ENCODE measurements at regions not wholly inside any gene's neighbourhood (a gene's known extent, or its start where the extent isn't known, plus 50 kb on each side); places are given as distances from the start of the nearest gene placed in this dataset.

DNA sequence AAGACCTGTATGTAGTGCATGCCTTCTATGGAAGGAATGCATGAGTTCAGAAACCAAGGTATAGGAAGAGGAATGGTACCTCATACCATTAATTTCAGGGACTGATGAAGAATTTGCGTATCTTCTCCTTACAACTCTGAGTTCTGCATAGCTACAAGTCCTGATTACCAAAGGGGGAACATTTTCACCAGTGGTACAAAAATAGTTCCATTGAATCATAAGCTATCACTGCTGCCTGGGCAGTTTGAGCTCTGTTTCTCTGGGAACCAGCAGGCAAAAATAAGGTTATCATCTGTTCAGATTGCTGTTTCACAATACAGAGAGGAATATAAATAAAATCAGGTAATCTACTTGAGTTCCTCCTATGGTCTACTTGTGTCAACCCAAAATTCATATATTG, 77.9 kb upstream of the GNPDA2 start:
- DNase-seq (ENCODE audit: low read depth, low spot score): no peak
- H3K4me3 ChIP-seq (ENCODE audit: low read length): no peak overlapping the region

GRCh38 chr4:44801384-44801783, 75.0 kb upstream of the GNPDA2 start:
- H3K4me3 ChIP-seq (ENCODE audit: low read length): no peak overlapping the region

GRCh38 chr4:44791831-44792230, 65.5 kb upstream of the GNPDA2 start:
- H3K4me3 ChIP-seq (ENCODE audit: low read length): no peak overlapping the region
- DNase-seq (ENCODE audit: low read depth, low spot score): no peak

More at GRCh38 chr4:44801384-44801783, 75.0 kb upstream of the GNPDA2 start:
- DNase-seq (ENCODE audit: low read depth, low spot score): no peak

DNA sequence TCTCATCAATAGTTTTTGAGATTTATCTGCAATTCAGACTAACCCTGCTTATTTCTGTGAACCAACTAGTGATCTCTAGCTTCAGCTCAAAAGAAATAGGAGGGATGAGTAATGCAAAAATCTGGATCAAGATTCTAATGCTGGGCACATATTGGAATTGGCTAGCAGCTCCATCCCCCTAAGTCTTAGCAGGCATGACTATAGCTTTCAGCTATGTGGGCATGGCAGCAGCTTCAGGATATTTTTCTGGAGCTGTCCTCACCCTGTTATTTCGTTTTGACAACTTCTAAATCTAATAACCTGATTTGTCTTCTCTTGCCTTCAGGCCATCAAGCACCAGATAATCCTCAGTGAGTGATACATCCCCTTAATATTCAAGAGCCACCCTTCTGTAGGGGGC, 50.8 kb upstream of the GNPDA2 start:
- DNase-seq (ENCODE audit: low read depth, low spot score): no peak
- H3K4me3 ChIP-seq (ENCODE audit: low read length): no peak overlapping the region
